Right kidney (tissue), 1 donor: ENCODE measurements at regions not wholly inside any gene's neighbourhood (a gene's known extent, or its start where the extent isn't known, plus 50 kb on each side); places are given as distances from the start of the nearest gene placed in this dataset.
"Not testable (repeated sequence)": the region's sequence is repeated elsewhere in the genome, so short reads cannot be mapped to it uniquely, and the experiment has no call there.

Experiments
- DNase-seq: peaks from one replicate; pipeline ENCODE4 v3.0.0-alpha.2; 2016

- DNase-seq = no peak
Measured at GRCh38 chr17:64772845-64773299, 110.8 kb upstream of the SMURF2 start.

DNA sequence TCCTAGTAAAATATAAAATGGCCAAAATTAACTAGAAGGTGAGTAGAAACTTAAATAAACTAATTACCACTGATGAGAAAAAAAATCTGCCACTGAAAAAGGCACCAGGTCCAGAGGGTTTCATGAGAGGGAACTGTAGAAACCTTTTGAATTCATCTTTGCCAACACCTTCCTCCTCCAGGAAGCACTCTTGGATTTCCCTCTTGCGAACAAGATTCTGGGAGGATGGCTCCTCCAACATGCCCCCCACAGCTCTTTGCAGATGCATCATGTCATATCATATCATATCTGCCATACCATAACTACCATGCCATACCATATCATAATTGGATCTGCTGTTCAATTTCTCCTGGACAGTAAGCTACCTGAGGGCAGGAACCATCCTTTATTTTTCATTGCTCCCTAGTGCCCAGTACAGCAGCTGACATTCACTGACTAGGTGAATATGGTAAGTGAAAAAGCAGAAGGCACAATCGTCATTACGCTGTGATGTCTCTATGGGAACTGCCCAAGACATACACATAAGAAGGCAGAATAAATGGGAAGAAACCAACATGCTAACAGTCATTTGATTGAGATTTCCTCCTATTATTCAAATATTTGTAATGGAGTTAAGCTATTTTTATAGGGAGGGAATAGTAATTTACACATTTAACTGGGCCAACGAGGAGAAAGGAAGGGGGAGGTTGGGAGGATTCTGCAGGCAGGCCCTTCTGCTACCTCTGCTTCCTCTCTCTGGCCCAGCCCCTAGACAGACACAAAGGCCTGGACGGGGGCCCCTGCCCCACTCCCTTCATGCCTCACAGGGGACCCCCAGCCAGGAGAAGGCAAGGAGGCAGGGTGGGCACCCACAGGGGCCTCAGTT, 110.1 kb upstream of the SMURF2 start:
- no peak for DNase-seq

- no peak for DNase-seq
Measured at GRCh38 chr17:64769712-64770111, 107.6 kb upstream of the SMURF2 start.

- no peak for DNase-seq
Measured at GRCh38 chr17:64767269-64767997, 105.3 kb upstream of the SMURF2 start.

DNA sequence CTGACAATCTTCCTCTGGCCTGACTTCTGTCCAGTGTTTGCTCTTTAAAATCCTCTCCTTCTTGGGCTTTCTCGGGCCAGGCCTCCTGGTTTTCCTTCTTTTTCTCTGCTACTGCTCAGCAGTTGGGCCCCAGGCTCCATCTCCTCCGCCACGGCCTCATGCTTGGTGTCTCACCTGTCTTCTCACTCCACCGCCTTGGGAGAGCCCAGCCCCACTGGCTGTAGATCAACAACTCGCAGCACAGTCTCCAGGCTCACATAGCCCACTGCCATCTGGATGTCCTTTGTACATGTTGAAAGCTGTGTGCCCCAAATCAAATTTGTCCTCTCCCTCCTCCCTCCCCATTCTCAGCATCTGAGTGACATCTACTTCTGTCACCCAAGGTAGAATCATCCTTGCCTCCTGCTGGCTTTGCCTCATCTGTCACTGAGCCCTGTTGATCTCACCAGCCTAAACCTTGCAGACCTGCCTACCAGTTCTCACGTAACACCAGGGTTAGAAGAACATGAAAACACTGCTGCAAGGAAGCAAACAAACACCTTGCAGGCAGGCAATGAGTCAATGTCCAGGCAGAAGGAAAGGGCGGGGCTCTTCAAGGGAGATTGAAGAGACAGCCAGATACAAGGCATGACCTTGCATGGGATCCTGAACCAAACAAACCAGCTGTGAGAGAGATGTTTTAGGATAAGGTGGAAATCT, 103.2 kb upstream of the SMURF2 start:
- no peak for DNase-seq

DNA sequence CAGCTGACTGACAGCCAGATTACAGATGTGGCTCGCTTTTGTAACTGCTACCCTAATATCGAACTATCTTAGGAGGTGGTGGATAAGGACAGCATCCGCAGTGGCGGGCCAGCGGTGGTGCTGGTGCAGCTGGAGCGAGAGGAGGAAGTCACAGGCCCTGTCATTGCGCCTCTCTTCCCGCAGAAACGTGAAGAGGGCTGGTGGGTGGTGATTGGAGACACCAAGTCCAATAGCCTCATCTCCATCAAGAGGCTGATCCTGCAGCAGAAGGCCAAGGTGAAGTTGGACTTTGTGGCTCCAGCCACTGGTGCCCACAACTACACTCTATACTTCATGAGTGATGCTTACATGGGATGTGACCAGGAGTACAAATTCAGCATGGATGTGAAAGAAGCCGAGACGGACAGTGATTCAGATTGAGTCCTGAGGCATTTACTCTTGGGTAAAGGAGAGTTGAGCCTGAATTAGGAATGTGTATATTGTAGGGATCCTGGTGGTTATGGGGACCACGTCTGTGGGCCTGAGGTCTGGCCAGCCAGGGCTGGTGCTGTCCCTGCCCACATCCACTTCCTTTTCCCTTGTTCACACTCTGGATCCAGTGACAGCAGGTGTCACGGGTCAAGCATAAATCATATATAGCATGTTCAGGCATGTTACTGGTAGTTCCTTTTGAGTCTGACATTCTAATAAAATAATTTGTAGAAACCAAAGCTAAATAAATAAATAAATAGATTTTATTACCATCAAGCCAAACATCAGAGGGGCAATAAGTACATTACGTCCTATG, 89.0 kb upstream of the SMURF2 start:
- no peak for DNase-seq

DNA sequence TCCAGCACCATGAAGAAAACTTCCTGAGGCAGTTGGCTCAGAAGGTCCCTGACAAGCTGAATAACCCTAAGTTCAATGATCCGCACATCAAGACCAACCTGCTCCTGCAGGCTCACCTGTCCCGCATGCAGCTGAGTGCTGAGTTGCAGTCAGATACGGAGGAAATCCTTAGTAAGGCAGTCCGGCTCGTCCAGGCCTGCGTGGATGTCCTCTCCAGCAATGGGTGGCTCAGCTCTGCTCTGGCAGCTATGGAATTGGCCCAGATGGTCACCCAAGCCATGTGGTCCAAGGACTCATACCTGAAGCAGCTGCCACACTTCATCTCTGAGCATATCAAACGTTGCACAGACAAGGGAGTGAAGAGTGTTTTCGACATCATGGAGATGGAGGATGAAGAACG, 88.4 kb upstream of the SMURF2 start:
- no peak for DNase-seq

DNA sequence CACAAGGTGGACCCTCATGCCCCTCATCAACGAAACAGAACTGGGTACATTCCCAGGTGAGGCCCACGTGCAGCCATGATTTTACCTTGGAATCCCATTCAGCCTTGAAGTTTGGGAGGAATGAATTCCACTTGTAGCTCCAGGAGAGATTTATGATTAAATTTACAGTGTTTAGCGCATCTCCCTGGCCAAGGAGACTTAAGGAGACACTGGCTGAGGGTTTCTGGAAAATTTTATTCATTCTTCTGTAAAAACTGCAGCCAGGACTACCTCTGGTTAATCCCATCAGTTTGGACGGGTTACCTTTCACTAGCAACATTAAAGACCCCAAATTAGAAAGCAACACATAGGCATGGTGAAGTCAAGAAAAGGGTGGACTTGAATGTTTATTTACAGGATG, 87.2 kb upstream of the SMURF2 start:
- DNase-seq = no peak

- no peak for DNase-seq
Measured at GRCh38 chr17:64747938-64748540, 85.9 kb upstream of the SMURF2 start.

GRCh38 chr17:64742326-64742725, 80.2 kb upstream of the SMURF2 start:
- no peak for DNase-seq

- not testable (repeated sequence) for DNase-seq
Measured at GRCh38 chr17:64741916-64742315, 79.8 kb upstream of the SMURF2 start.

GRCh38 chr17:64741038-64741641, 79.0 kb upstream of the SMURF2 start:
- DNase-seq = peak; percentile 17

DNA sequence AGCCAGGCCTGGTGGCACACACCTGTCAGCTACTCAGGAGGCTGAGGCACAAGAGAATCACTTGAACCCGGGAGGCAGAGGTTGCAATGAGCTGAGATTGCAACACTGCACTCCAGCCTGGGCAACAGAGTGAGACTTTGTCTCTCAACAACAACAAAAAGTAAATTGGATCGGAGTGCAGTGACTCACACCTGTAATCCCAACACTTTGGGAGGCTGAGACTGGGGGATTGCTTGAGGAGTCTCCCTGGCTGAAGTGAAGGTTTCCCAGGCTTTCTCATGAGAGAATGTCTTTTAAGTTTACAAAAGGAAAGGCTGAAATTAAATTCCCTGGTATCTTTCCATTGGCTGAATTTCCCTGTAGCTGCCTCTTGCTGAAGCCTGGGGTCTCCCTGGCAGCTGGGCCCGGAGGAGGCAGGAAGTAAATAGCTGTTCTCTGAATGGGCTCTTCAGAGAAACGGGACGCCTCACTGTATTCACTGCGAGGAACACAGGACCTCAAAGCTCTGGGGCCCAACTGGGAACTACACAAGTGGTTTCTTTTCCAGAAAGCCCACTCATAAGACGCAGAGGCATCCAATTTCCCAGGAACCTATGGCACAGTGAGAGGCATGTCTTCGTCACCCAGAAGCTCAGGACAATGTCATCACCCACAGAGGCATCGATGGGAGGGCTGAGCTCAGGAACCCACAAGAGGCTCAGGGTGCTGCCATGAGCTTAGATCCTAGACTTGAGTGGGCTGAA, 77.4 kb upstream of the SMURF2 start:
- no peak for DNase-seq

DNA sequence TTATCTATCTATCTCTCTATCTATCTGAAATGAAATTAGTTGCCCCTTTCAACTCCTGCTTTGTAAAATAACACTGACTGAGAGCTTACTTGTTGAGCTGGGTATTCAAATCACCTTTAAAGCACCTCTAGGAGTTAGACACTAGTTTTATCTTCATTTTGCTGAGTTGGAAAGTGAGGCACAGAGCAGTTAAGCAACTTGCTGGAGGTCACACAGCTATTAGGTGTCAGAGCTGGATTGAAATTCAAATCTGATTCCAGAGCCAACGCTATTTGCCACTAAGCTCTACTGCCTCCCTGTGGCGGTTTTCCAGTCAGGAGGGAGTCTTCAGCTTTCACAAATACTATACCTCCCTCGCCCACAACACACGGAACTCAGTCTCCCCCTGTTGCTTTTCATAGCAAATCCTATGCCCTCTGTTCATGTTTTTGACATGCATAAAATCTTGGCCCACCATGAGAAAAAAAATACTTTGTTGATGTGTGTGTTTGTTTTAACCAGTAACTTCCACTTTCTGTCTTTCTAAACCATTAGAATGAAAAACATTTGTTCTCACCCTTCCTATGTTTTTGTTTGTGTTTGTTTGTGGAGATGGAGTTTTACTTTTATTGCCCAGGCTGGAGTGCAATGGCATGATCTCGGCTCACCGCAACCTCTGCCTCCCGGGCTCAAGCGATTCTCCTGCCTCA, 74.8 kb upstream of the SMURF2 start:
- no peak for DNase-seq

DNA sequence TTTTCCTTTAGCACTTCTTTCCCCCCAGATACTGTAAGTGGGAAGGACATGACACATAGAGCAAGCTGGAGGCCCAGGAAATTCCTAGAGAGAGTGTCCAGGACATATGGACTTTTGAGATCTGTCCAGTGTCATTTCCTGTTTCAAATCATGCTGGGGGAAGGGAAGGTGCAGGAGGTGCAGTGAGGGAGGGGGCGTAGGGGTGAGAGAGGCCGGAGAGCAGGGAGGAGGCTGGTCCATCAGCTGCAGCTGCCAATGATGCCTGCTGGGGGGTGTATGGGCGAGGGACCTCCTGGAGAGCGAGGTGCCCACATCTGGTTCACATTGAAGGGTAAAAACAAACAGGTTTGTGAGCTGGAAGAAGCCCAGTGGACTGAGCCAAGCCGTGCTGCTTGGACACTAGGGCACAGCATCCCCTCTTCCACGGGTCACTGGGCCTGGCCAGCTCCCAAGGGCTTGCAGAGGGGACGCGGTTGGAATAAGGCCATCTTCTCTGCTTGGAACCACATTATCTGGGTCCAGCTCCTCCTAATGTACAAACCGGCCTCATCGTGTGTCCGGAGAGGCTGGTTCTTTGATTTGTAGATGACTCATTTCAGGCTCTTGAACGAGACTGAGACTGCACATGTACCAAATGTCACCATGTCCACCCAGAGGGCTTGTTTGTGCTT, 70.4 kb upstream of the SMURF2 start:
- no peak for DNase-seq

GRCh38 chr17:64730023-64730422, 67.9 kb upstream of the SMURF2 start:
- not testable (repeated sequence) for DNase-seq

DNA sequence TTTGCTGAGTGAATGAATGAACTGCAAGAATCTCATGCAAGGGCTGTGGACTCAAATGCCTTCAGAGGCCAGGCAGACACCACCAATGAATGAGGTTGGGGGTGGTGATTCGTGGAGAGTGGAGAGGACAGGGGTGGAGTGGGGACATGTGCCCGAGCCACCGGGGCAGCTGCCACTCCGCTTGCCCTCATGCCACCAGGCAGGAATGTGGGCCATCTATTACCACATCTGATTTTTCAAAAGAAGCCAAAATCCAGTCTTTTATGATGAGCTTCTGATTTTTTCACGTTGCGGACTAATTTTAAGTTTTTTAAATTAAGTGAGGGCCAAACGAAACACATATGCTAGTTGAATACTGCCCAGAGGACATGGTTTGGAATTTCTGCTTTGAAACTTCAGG, 67.1 kb upstream of the SMURF2 start:
- no peak for DNase-seq

GRCh38 chr17:64728041-64728695, 66.1 kb upstream of the SMURF2 start:
- no peak for DNase-seq

GRCh38 chr17:64726025-64726424, 63.9 kb upstream of the SMURF2 start:
- DNase-seq = not testable (repeated sequence)
